Trophoblast cell (in vitro differentiated cells and primary cell): ENCODE measurements at regions not wholly inside any gene's neighbourhood (a gene's known extent, or its start where the extent isn't known, plus 50 kb on each side); places are given as distances from the start of the nearest gene placed in this dataset.

Source experiments
- DNase-seq, 2 donors: peaks; one replicate each; pipeline ENCODE4 v3.0.0-alpha.2; 2016
- H2AFZ ChIP-seq: 2 replicates; pipeline ENCODE4 v1.6.1; 2013; ENCODE audit warnings: low read length, moderate library complexity, mild to moderate bottlenecking; ENCODE audit not compliant: insufficient read depth, poor library complexity
- H2AK5ac ChIP-seq: 2 replicates; pipeline ENCODE4 v1.6.1; 2013; ENCODE audit warnings: mild to moderate bottlenecking, low read length
- H2BK120ac ChIP-seq: 2 replicates; pipeline ENCODE4 v1.6.1; 2013; ENCODE audit warnings: low read length, mild to moderate bottlenecking, moderate library complexity; ENCODE audit not compliant: insufficient read depth, poor library complexity
- H2BK12ac ChIP-seq: 2 replicates; pipeline ENCODE4 v1.6.1; 2013; ENCODE audit warnings: mild to moderate bottlenecking, low read length, moderate library complexity
- H2BK5ac ChIP-seq: 2 replicates; pipeline ENCODE4 v1.6.1; 2013; ENCODE audit warnings: low read length, low read depth, moderate library complexity, mild to moderate bottlenecking; ENCODE audit not compliant: poor library complexity
- H3K14ac ChIP-seq: 2 replicates; pipeline ENCODE4 v1.6.1; 2013; ENCODE audit warnings: mild to moderate bottlenecking, low read length
- H3K18ac ChIP-seq: 2 replicates; pipeline ENCODE4 v1.6.1; 2013; ENCODE audit warnings: mild to moderate bottlenecking, low read length
- H3K23ac ChIP-seq: 2 replicates; pipeline ENCODE4 v1.6.1; 2013; ENCODE audit warnings: low read length
- H3K27ac ChIP-seq: 2 replicates; pipeline ENCODE4 v1.5.1; 2013; ENCODE audit warnings: low read depth, mild to moderate bottlenecking, inconsistent platforms, low read length, moderate library complexity
- H3K27me3 ChIP-seq: 2 replicates; pipeline ENCODE4 v1.6.1; 2013; ENCODE audit warnings: inconsistent platforms, mild to moderate bottlenecking, low read length, moderate library complexity; ENCODE audit not compliant: insufficient read depth
- H3K36me3 ChIP-seq, 2 experiments: 1 replicate in 1 of 2; 2 replicates in 1 of 2; pipeline ENCODE4 v1.6.1; 2013; ENCODE audit warnings: low read length in 2 of 2, mild to moderate bottlenecking in 2 of 2, moderate library complexity in 1 of 2; ENCODE audit not compliant: insufficient read depth in 2 of 2, control insufficient read depth in 1 of 2
- H3K4ac ChIP-seq: 2 replicates; pipeline ENCODE4 v1.6.1; 2013; ENCODE audit warnings: low read depth, mild to moderate bottlenecking, low read length, moderate library complexity
- H3K4me1 ChIP-seq, 2 experiments: 1 replicate in 1 of 2; 2 replicates in 1 of 2; pipeline ENCODE4 v1.6.1; 2013; ENCODE audit warnings: low read length in 2 of 2, mild to moderate bottlenecking in 2 of 2, moderate library complexity in 1 of 2; ENCODE audit not compliant: insufficient read depth in 2 of 2, control insufficient read depth in 1 of 2
- H3K4me2 ChIP-seq: 2 replicates; pipeline ENCODE4 v1.6.1; 2013; ENCODE audit warnings: inconsistent platforms, mild to moderate bottlenecking, low read length, moderate library complexity
- H3K4me3 ChIP-seq: 2 replicates; pipeline ENCODE4 v1.5.1; 2013; ENCODE audit warnings: mild to moderate bottlenecking, low read depth, low read length, inconsistent platforms
- H3K79me1 ChIP-seq: one replicate; pipeline ENCODE4 v1.6.1; 2013; ENCODE audit warnings: low read length
- H3K79me2 ChIP-seq: 2 replicates; pipeline ENCODE4 v1.6.1; 2013; ENCODE audit warnings: low read length, mild to moderate bottlenecking; ENCODE audit not compliant: control insufficient read depth, insufficient read depth, poor library complexity
- H3K9ac ChIP-seq: 2 replicates; pipeline ENCODE4 v1.6.1; 2013; ENCODE audit warnings: mild to moderate bottlenecking, low read length
- H3K9me3 ChIP-seq: 2 replicates; pipeline ENCODE4 v1.6.1; 2013; ENCODE audit warnings: low read depth, mild to moderate bottlenecking, control low read depth, inconsistent platforms, low read length; ENCODE audit not compliant: insufficient read depth
- H4K12ac ChIP-seq: 2 replicates; pipeline ENCODE4 v1.6.1; 2013; ENCODE audit warnings: low read depth, mild to moderate bottlenecking, low read length, moderate library complexity
- H4K8ac ChIP-seq: 2 replicates; pipeline ENCODE4 v1.6.1; 2013; ENCODE audit warnings: low read depth, mild to moderate bottlenecking, low read length, moderate library complexity
- H4K91ac ChIP-seq: one replicate; pipeline ENCODE4 v1.6.1; 2013; ENCODE audit warnings: low read depth, mild to moderate bottlenecking, low read length, moderate library complexity
- WGBS: extraction: QIAGEN DNeasy Blood & Tissue Kit; methylation state at CpG from one replicate; pipeline ENCODE4 v1.1.7; 2013; ENCODE audit warnings: missing lambda C conversion rate; ENCODE audit not compliant: insufficient read length, insufficient coverage; ENCODE audit errors: extremely low coverage; 5-methylcytosine and 5-hydroxymethylcytosine counted together

- H2AFZ ChIP-seq: no peak overlapping the region
- no peak overlapping the region for H3K4me2 ChIP-seq
- H4K8ac ChIP-seq: no peak overlapping the region
- H3K9me3 ChIP-seq: no peaks in the 10 kb centered on the region
- no peak overlapping the region for H3K27ac ChIP-seq
- no peaks in the 10 kb centered on the region for H3K4me1 ChIP-seq
- no peak overlapping the region for H3K18ac ChIP-seq
- H2BK120ac ChIP-seq: no peak overlapping the region
- H3K4ac ChIP-seq: no peak overlapping the region
- no peaks in the 10 kb centered on the region for H3K79me1 ChIP-seq
- no peaks in the 10 kb centered on the region for H3K27me3 ChIP-seq
- no peak overlapping the region for H2AK5ac ChIP-seq
- no peak overlapping the region for H3K4me3 ChIP-seq
- WGBS: no CpG with 5 or more reads among the region's 2 CpGs
- no peak overlapping the region for H2BK5ac ChIP-seq
- H3K14ac ChIP-seq: no peak overlapping the region
- no peak overlapping the region for H4K12ac ChIP-seq
- H3K36me3 ChIP-seq: no peaks in the 10 kb centered on the region
- H4K91ac ChIP-seq: no peak overlapping the region
- no peak overlapping the region for H2BK12ac ChIP-seq
- DNase-seq: no peak
- H3K9ac ChIP-seq: no peak overlapping the region
- H3K23ac ChIP-seq: no peak overlapping the region
- H3K79me2 ChIP-seq: no peaks in the 10 kb centered on the region
Measured at GRCh38 chr5:8949908-8950307, 596.0 kb downstream of the SEMA5A start.

- H3K9me3 ChIP-seq: no peaks in the 10 kb centered on the region
- no peak overlapping the region for H3K4me2 ChIP-seq
- no peak overlapping the region for H3K4me3 ChIP-seq
- H2AK5ac ChIP-seq: no peak overlapping the region
- H3K14ac ChIP-seq: no peak overlapping the region
- H4K8ac ChIP-seq: no peak overlapping the region
- no peak overlapping the region for H2BK120ac ChIP-seq
- H3K36me3 ChIP-seq: no peaks in the 10 kb centered on the region
- H3K79me2 ChIP-seq: no peaks in the 10 kb centered on the region
- no peaks in the 10 kb centered on the region for H3K27me3 ChIP-seq
- H2BK12ac ChIP-seq: no peak overlapping the region
- no peaks in the 10 kb centered on the region for H3K79me1 ChIP-seq
- no peak overlapping the region for H3K9ac ChIP-seq
- no peak overlapping the region for H3K27ac ChIP-seq
- H3K4me1 ChIP-seq: no peaks in the 10 kb centered on the region
- no peak overlapping the region for H4K12ac ChIP-seq
- H3K4ac ChIP-seq: no peak overlapping the region
- H3K23ac ChIP-seq: no peak overlapping the region
- no peak for DNase-seq
- no peak overlapping the region for H2AFZ ChIP-seq
- no peak overlapping the region for H4K91ac ChIP-seq
- H2BK5ac ChIP-seq: no peak overlapping the region
- no peak overlapping the region for H3K18ac ChIP-seq
Measured at GRCh38 chr5:8952147-8952546, 593.7 kb downstream of the SEMA5A start.

GRCh38 chr5:8953016-8953415 is 592.9 kb downstream of the SEMA5A start:
- Histone ChIP-seq H2BK120ac (no peak overlapping the region), H4K12ac (no peak overlapping the region), H4K8ac (no peak overlapping the region), H3K4me2 (no peak overlapping the region), H2BK12ac (no peak overlapping the region), H3K18ac (no peak overlapping the region), H3K36me3 (no peaks in the 10 kb centered on the region), H2AK5ac (no peak overlapping the region), H3K4ac (no peak overlapping the region), H4K91ac (no peak overlapping the region), H3K14ac (no peak overlapping the region), H2BK5ac (no peak overlapping the region), H3K79me1 (no peaks in the 10 kb centered on the region), H2AFZ (no peak overlapping the region), H3K4me1 (no peaks in the 10 kb centered on the region), H3K79me2 (no peaks in the 10 kb centered on the region), H3K23ac (no peak overlapping the region), H3K27ac (no peak overlapping the region), H3K9me3 (no peaks in the 10 kb centered on the region), H3K9ac (no peak overlapping the region), H3K27me3 (no peaks in the 10 kb centered on the region), H3K4me3 (no peak overlapping the region)
- WGBS: no CpG with 5 or more reads among the region's 1 CpG
- no peak for DNase-seq

GRCh38 chr5:8953911-8954438 is 591.9 kb downstream of the SEMA5A start:
- no peak overlapping the region for H3K4ac ChIP-seq
- no peaks in the 10 kb centered on the region for H3K9me3 ChIP-seq
- H3K4me1 ChIP-seq: no peaks in the 10 kb centered on the region
- H3K79me1 ChIP-seq: no peaks in the 10 kb centered on the region
- H3K36me3 ChIP-seq: no peaks in the 10 kb centered on the region
- H4K12ac ChIP-seq: no peak overlapping the region
- H3K9ac ChIP-seq: no peak overlapping the region
- H2BK12ac ChIP-seq: no peak overlapping the region
- H2BK5ac ChIP-seq: no peak overlapping the region
- no peak overlapping the region for H3K23ac ChIP-seq
- H4K8ac ChIP-seq: no peak overlapping the region
- H2AFZ ChIP-seq: no peak overlapping the region
- H3K4me2 ChIP-seq: no peak overlapping the region
- H4K91ac ChIP-seq: no peak overlapping the region
- H2BK120ac ChIP-seq: no peak overlapping the region
- no peak overlapping the region for H3K4me3 ChIP-seq
- DNase-seq: no peak
- no CpG with 5 or more reads among the region's 1 CpG for WGBS
- H3K79me2 ChIP-seq: no peaks in the 10 kb centered on the region
- H3K27me3 ChIP-seq: no peaks in the 10 kb centered on the region
- no peak overlapping the region for H2AK5ac ChIP-seq
- no peak overlapping the region for H3K27ac ChIP-seq
- no peak overlapping the region for H3K14ac ChIP-seq
- no peak overlapping the region for H3K18ac ChIP-seq
